H9 (cell line): ENCODE measurements at regions not wholly inside any gene's neighbourhood (a gene's known extent, or its start where the extent isn't known, plus 50 kb on each side); places are given as distances from the start of the nearest gene placed in this dataset.

Experiments used
- DNase-seq: peaks from one replicate; pipeline ENCODE4 v3.0.0-alpha.2; 2017
- H2AFZ ChIP-seq: one replicate; pipeline ENCODE4 v1.6.1; 2013; ENCODE audit warnings: mild to moderate bottlenecking, low read length, control low read depth, moderate library complexity
- H2AK5ac ChIP-seq: 2 replicates; pipeline ENCODE4 v1.6.1; 2013; ENCODE audit warnings: low read length, control low read depth, mixed read lengths; ENCODE audit not compliant: insufficient read length
- H2BK120ac ChIP-seq: one replicate; pipeline ENCODE4 v1.6.1; 2013; ENCODE audit warnings: low read depth, mild to moderate bottlenecking, low read length, control low read depth, inconsistent platforms; ENCODE audit not compliant: poor library complexity, severe bottlenecking
- H2BK12ac ChIP-seq: 2 replicates; pipeline ENCODE4 v1.6.1; 2013; ENCODE audit warnings: low read length, control low read depth, mixed read lengths, low read depth; ENCODE audit not compliant: insufficient read length
- H2BK15ac ChIP-seq: 2 replicates; pipeline ENCODE4 v1.6.1; 2013; ENCODE audit warnings: low read depth, low read length, control low read depth
- H2BK20ac ChIP-seq: one replicate; pipeline ENCODE4 v1.6.1; 2013; ENCODE audit warnings: low read depth, mild to moderate bottlenecking, low read length, control low read depth, inconsistent platforms; ENCODE audit not compliant: poor library complexity, severe bottlenecking
- H2BK5ac ChIP-seq: 2 replicates; pipeline ENCODE4 v1.6.1; 2013; ENCODE audit warnings: low read length, control low read depth, mixed read lengths; ENCODE audit not compliant: insufficient read length
- H3K14ac ChIP-seq: 2 replicates; pipeline ENCODE4 v1.6.1; 2013; ENCODE audit warnings: low read length, control low read depth; ENCODE audit not compliant: insufficient read depth
- H3K18ac ChIP-seq: 2 replicates; pipeline ENCODE4 v1.6.1; 2013; ENCODE audit warnings: low read depth, mild to moderate bottlenecking, mixed read lengths, low read length, control low read depth; ENCODE audit not compliant: insufficient read length
- H3K23ac ChIP-seq: 2 replicates; pipeline ENCODE4 v1.6.1; 2013; ENCODE audit warnings: low read length, control low read depth, mixed read lengths, low read depth; ENCODE audit not compliant: insufficient read length
- H3K23me2 ChIP-seq: 2 replicates; pipeline ENCODE4 v1.6.1; 2013; ENCODE audit warnings: low read depth, mild to moderate bottlenecking, mixed read lengths, low read length, control low read depth; ENCODE audit not compliant: insufficient read length, poor library complexity, severe bottlenecking
- H3K27ac ChIP-seq: 2 replicates; pipeline ENCODE4 v1.5.1; 2013; ENCODE audit warnings: low read length, control low read depth, mixed read lengths, low read depth; ENCODE audit not compliant: insufficient read length
- H3K27me3 ChIP-seq: 2 replicates; pipeline ENCODE4 v1.6.1; 2013; ENCODE audit warnings: low read length, control low read depth, inconsistent platforms; ENCODE audit not compliant: insufficient read depth
- H3K4ac ChIP-seq: 2 replicates; pipeline ENCODE4 v1.6.1; 2013; ENCODE audit warnings: low read depth, mild to moderate bottlenecking, control low read depth, inconsistent platforms, low read length, moderate library complexity
- H3K4me1 ChIP-seq: 2 replicates; pipeline ENCODE4 v1.6.1; 2013; ENCODE audit warnings: low read length, control low read depth, inconsistent platforms; ENCODE audit not compliant: insufficient read depth
- H3K4me2 ChIP-seq: 2 replicates; pipeline ENCODE4 v1.6.1; 2013; ENCODE audit warnings: low read length, control low read depth, mixed read lengths; ENCODE audit not compliant: insufficient read length, insufficient read depth
- H3K56ac ChIP-seq: 2 replicates; pipeline ENCODE4 v1.6.1; 2013; ENCODE audit warnings: low read depth, mild to moderate bottlenecking, mixed read lengths, low read length, control low read depth; ENCODE audit not compliant: insufficient read length
- H3K79me1 ChIP-seq: 2 replicates; pipeline ENCODE4 v1.6.1; 2013; ENCODE audit warnings: low read depth, mild to moderate bottlenecking, moderate library complexity, low read length, control low read depth, inconsistent platforms; ENCODE audit not compliant: insufficient read depth, poor library complexity, severe bottlenecking
- H3K79me2 ChIP-seq: 2 replicates; pipeline ENCODE4 v1.6.1; 2013; ENCODE audit warnings: low read length, control low read depth, inconsistent platforms; ENCODE audit not compliant: insufficient read depth
- H3K9ac ChIP-seq: 2 replicates; pipeline ENCODE4 v1.6.1; 2013; ENCODE audit warnings: low read length, control low read depth, mixed read lengths; ENCODE audit not compliant: insufficient read length; ENCODE audit errors: extremely low read depth
- H3K9me3 ChIP-seq: one replicate; pipeline ENCODE4 v1.6.1; 2013; ENCODE audit warnings: low read depth, low read length, inconsistent platforms; ENCODE audit not compliant: control insufficient read depth
- H3T11ph ChIP-seq: one replicate; pipeline ENCODE4 v1.6.1; 2013; ENCODE audit warnings: mild to moderate bottlenecking, low read length, control low read depth, inconsistent platforms
- H4K20me1 ChIP-seq: one replicate; pipeline ENCODE4 v1.6.1; 2013; ENCODE audit not compliant: control insufficient read depth, insufficient read length, insufficient read depth
- H4K5ac ChIP-seq: 2 replicates; pipeline ENCODE4 v1.6.1; 2013; ENCODE audit warnings: low read depth, mild to moderate bottlenecking, mixed read lengths, low read length, control low read depth; ENCODE audit not compliant: insufficient read length
- H4K8ac ChIP-seq: replicated peaks from 2 replicates; pipeline ENCODE4 v1.6.1; 2013; ENCODE audit warnings: low read length, control low read depth, mixed read lengths, low read depth; ENCODE audit not compliant: insufficient read length
- H4K91ac ChIP-seq: 2 replicates; pipeline ENCODE4 v1.6.1; 2013; ENCODE audit warnings: low read depth, mild to moderate bottlenecking, moderate library complexity, mixed read lengths, low read length, control low read depth; ENCODE audit not compliant: insufficient read length
- H3K27ac Mint-ChIP-seq, 3 experiments: 2 replicates in 2 of 3; 3 replicates in 1 of 3; pipeline ENCODE4 v1.8.0; 2020 to 2021; ENCODE audit warnings: mixed read lengths in 3 of 3, mild to moderate bottlenecking in 1 of 3, moderate library complexity in 1 of 3
- H3K27me3 Mint-ChIP-seq: 2 replicates; pipeline ENCODE4 v1.8.0; 2021; ENCODE audit warnings: low read depth, mild to moderate bottlenecking, moderate library complexity, mixed read lengths
- H3K36me3 Mint-ChIP-seq, 3 experiments: 2 replicates in 2 of 3; 3 replicates in 1 of 3; pipeline ENCODE4 v1.8.0; 2020 to 2021; ENCODE audit warnings: low read depth in 3 of 3, mixed read lengths in 3 of 3; ENCODE audit not compliant: insufficient read depth in 1 of 3
- H3K4me1 Mint-ChIP-seq, 2 experiments: 2 replicates each; pipeline ENCODE4 v1.8.0; 2020; ENCODE audit warnings: mixed read lengths in 2 of 2
- H3K4me3 Mint-ChIP-seq, 2 experiments: 2 replicates in 1 of 2; 3 replicates in 1 of 2; pipeline ENCODE4 v1.8.0; 2020 to 2021; ENCODE audit warnings: mild to moderate bottlenecking in 2 of 2, mixed read lengths in 2 of 2, moderate library complexity in 1 of 2
- H3K9me3 Mint-ChIP-seq, 2 experiments: 2 replicates in 1 of 2; 3 replicates in 1 of 2; pipeline ENCODE4 v1.8.0; 2020; ENCODE audit warnings: mild to moderate bottlenecking in 2 of 2, mixed read lengths in 2 of 2, moderate library complexity in 1 of 2
- WGBS: extraction: QIAGEN DNeasy Blood & Tissue Kit; methylation state at CpG from one replicate; pipeline ENCODE4 v1.1.7; 2013; ENCODE audit warnings: missing lambda C conversion rate, low lambda C conversion rate, mixed read lengths; ENCODE audit not compliant: insufficient read length; ENCODE audit errors: extremely low coverage; 5-methylcytosine and 5-hydroxymethylcytosine counted together
- TF ChIP-seq, protein P1 (sequence below): fragments of 200-600 bp; sonication (generic); conservative IDR thresholded peaks from 3 replicates; pipeline ENCODE4 v1.8.0; 2021; ENCODE audit warnings: antibody characterized with exemption, mild to moderate bottlenecking

- Mint-ChIP-seq H3K4me1 (peaks cover 0 to 5% of the 10 kb centered on the region in 2 experiments; a peak in 2 of 4 replicates), H3K9me3 (peaks cover 7 to 9% of the 10 kb centered on the region in 2 experiments), H3K4me3 (no peak overlapping the region), H3K36me3 (peaks cover 0 to 8% (median 7%) of the 10 kb centered on the region in 3 experiments; a peak in 6 of 7 replicates), H3K27me3 (no peaks in the 10 kb centered on the region), H3K27ac (no peak overlapping the region)
- no peaks in the 10 kb centered on the region for H3K9me3 ChIP-seq
- H3K23me2 ChIP-seq = no peaks in the 10 kb centered on the region
- no peak overlapping the region for H2BK20ac ChIP-seq
- no peak overlapping the region for H2BK15ac ChIP-seq
- no peak for DNase-seq
- no peak overlapping the region for H3K4ac ChIP-seq
- H2BK5ac ChIP-seq = no peak overlapping the region
- no peak overlapping the region for H2BK120ac ChIP-seq
- H2BK12ac ChIP-seq = no peak overlapping the region
- no peak overlapping the region for H3K56ac ChIP-seq
- H4K5ac ChIP-seq = no peak overlapping the region
- no peak overlapping the region for H2AFZ ChIP-seq
- H3K27ac ChIP-seq = no peak overlapping the region
- no peak overlapping the region for H3T11ph ChIP-seq
- TF ChIP-seq, protein P1, sequence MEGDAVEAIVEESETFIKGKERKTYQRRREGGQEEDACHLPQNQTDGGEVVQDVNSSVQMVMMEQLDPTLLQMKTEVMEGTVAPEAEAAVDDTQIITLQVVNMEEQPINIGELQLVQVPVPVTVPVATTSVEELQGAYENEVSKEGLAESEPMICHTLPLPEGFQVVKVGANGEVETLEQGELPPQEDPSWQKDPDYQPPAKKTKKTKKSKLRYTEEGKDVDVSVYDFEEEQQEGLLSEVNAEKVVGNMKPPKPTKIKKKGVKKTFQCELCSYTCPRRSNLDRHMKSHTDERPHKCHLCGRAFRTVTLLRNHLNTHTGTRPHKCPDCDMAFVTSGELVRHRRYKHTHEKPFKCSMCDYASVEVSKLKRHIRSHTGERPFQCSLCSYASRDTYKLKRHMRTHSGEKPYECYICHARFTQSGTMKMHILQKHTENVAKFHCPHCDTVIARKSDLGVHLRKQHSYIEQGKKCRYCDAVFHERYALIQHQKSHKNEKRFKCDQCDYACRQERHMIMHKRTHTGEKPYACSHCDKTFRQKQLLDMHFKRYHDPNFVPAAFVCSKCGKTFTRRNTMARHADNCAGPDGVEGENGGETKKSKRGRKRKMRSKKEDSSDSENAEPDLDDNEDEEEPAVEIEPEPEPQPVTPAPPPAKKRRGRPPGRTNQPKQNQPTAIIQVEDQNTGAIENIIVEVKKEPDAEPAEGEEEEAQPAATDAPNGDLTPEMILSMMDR = no peak
- H4K8ac ChIP-seq = no peak overlapping the region
- no peak overlapping the region for H3K23ac ChIP-seq
- no peaks in the 10 kb centered on the region for H3K4me1 ChIP-seq
- H3K4me2 ChIP-seq = no peak overlapping the region
- H3K14ac ChIP-seq = no peak overlapping the region
- no CpG with 5 or more reads among the region's 2 CpGs for WGBS
- no peaks in the 10 kb centered on the region for H3K79me1 ChIP-seq
- no peak overlapping the region for H3K18ac ChIP-seq
- H2AK5ac ChIP-seq = no peak overlapping the region
- no peak overlapping the region for H3K9ac ChIP-seq
- no peaks in the 10 kb centered on the region for H3K79me2 ChIP-seq
- no peak overlapping the region for H4K91ac ChIP-seq
- no peaks in the 10 kb centered on the region for H3K27me3 ChIP-seq
- no peaks in the 10 kb centered on the region for H4K20me1 ChIP-seq
Measured at GRCh38 chr3:106413683-106414082, 544.9 kb upstream of the CBLB start.
